H1 (cell line): ENCODE measurements at regions not wholly inside any gene's neighbourhood (a gene's known extent, or its start where the extent isn't known, plus 50 kb on each side); places are given as distances from the start of the nearest gene placed in this dataset.

ENCODE experiments used
- CTCF ChIA-PET: fragments of 300-600 bp; sonication (Branson Sonifier 250); formaldehyde crosslinking; loops from one replicate; lab custom pipeline; 2021; ENCODE audit not compliant: partially characterized antibody; lab: Charles Lee
- POLR2A ChIA-PET: fragments of 300-600 bp; sonication (Branson Sonifier 250); formaldehyde crosslinking; loops from one replicate; lab custom pipeline; 2021; ENCODE audit warnings: inconsistent platforms; ENCODE audit not compliant: partially characterized antibody; lab: Charles Lee
- DNase-seq, 2 experiments: peaks; one replicate each; pipeline versions ENCODE4 v3.0.0 to v3.0.0-alpha.2; 2010 to 2022; ENCODE audit warnings: low spot score in 2 of 2, low read depth in 1 of 2, mixed read lengths in 1 of 2
- FAIRE-seq: peaks from 2 replicates; lab custom pipeline; 2011; peaks lifted over from hg19 to GRCh38; lab: Jason Lieb, UNC
- H2AFZ ChIP-seq: 2 replicates; pipeline ENCODE4 v1.8.1; 2012; ENCODE audit warnings: low read length, inconsistent platforms
- H2AK5ac ChIP-seq: 2 replicates; pipeline ENCODE4 v1.6.1; 2013; ENCODE audit warnings: low read depth, low read length
- H2BK120ac ChIP-seq: replicated peaks from 2 replicates; pipeline ENCODE3; 2013; ENCODE audit warnings: low read depth, low read length, inconsistent platforms
- H2BK12ac ChIP-seq: 2 replicates; pipeline ENCODE4 v1.6.1; 2013; ENCODE audit warnings: low read depth, low read length
- H2BK15ac ChIP-seq: 2 replicates; pipeline ENCODE4 v1.6.1; 2013; ENCODE audit warnings: low read length
- H2BK20ac ChIP-seq: 2 replicates; pipeline ENCODE4 v1.6.1; 2013; ENCODE audit warnings: low read length
- H2BK5ac ChIP-seq: 2 replicates; pipeline ENCODE4 v1.6.1; 2013; ENCODE audit warnings: low read depth, low read length
- H3K14ac ChIP-seq: 2 replicates; pipeline ENCODE4 v1.6.1; 2013; ENCODE audit warnings: inconsistent platforms; ENCODE audit not compliant: insufficient read length
- H3K18ac ChIP-seq: 2 replicates; pipeline ENCODE4 v1.6.1; 2013; ENCODE audit warnings: low read length; ENCODE audit errors: extremely low read depth
- H3K23ac ChIP-seq: 2 replicates; pipeline ENCODE4 v1.6.1; 2013; ENCODE audit warnings: inconsistent platforms; ENCODE audit not compliant: insufficient read length
- H3K23me2 ChIP-seq: 2 replicates; pipeline ENCODE4 v1.6.1; 2013; ENCODE audit warnings: low read depth, low read length
- H3K27ac ChIP-seq: 2 replicates; pipeline ENCODE4 v1.6.1; 2011; ENCODE audit warnings: low read depth, low read length, inconsistent platforms
- H3K27me3 ChIP-seq, 4 experiments: replicated peaks in 1 of 4; 1 replicate in 1 of 4; 2 replicates in 3 of 4; pipeline versions ENCODE4 v1.6.1 to v1.8.1; 2011 to 2013; ENCODE audit warnings: low read length in 3 of 4, mild to moderate bottlenecking in 3 of 4, inconsistent platforms in 2 of 4, mixed read lengths in 2 of 4, moderate library complexity in 1 of 4; ENCODE audit not compliant: control insufficient read depth in 3 of 4, insufficient read depth in 3 of 4; ENCODE audit errors: extremely low read depth in 1 of 4
- H3K36me3 ChIP-seq, 4 experiments: 2 replicates each; pipeline versions ENCODE4 v1.6.1 to v1.8.1; 2011 to 2013; ENCODE audit warnings: mild to moderate bottlenecking in 4 of 4, low read length in 3 of 4, moderate library complexity in 2 of 4, control low read depth in 1 of 4, inconsistent platforms in 1 of 4; ENCODE audit not compliant: insufficient read depth in 4 of 4, control insufficient read depth in 2 of 4
- H3K4ac ChIP-seq: replicated peaks from 2 replicates; pipeline ENCODE3; 2013; ENCODE audit warnings: low read length, low read depth, mixed read lengths, inconsistent platforms; ENCODE audit not compliant: insufficient read length
- H3K4me1 ChIP-seq, 4 experiments: replicated peaks in 1 of 4; 1 replicate in 1 of 4; 2 replicates in 3 of 4; pipeline versions ENCODE4 v1.6.1 to v1.8.1; 2011 to 2013; ENCODE audit warnings: low read length in 3 of 4, inconsistent platforms in 2 of 4, mixed read lengths in 1 of 4; ENCODE audit not compliant: insufficient read depth in 4 of 4, control insufficient read depth in 3 of 4
- H3K4me2 ChIP-seq, 2 experiments: 2 replicates each; pipeline versions ENCODE4 v1.6.1 to v1.8.1; 2011 to 2013; ENCODE audit warnings: low read depth in 2 of 2, low read length in 2 of 2, control low read depth in 1 of 2, inconsistent platforms in 1 of 2, mild to moderate bottlenecking in 1 of 2; ENCODE audit not compliant: insufficient read depth in 1 of 2
- H3K4me3 ChIP-seq, 4 experiments: fragments of 200-600, 300-600 bp in 1 of 4; sonication (generic), shearing (Covaris generic), sonication (Bioruptor Twin) in 1 of 4; 2 replicates each; pipeline versions ENCODE4 v1.5.1 to v1.8.1; 2011 to 2016; ENCODE audit warnings: low read length in 4 of 4, low read depth in 3 of 4, control low read depth in 2 of 4, inconsistent platforms in 2 of 4, mild to moderate bottlenecking in 2 of 4, mixed read lengths in 1 of 4, moderate library complexity in 1 of 4; ENCODE audit not compliant: insufficient read depth in 2 of 4; ENCODE audit errors: extremely low read depth in 1 of 4
- H3K56ac ChIP-seq: replicated peaks from 2 replicates; pipeline ENCODE3; 2013; ENCODE audit warnings: low read depth, mild to moderate bottlenecking, mixed read lengths, low read length, inconsistent platforms; ENCODE audit not compliant: insufficient read length
- H3K79me1 ChIP-seq: 2 replicates; pipeline ENCODE4 v1.6.1; 2013; ENCODE audit warnings: low read depth, low read length, control low read depth
- H3K79me2 ChIP-seq, 2 experiments: 2 replicates each; pipeline versions ENCODE4 v1.6.1 to v1.8.1; 2012 to 2013; ENCODE audit warnings: low read length in 2 of 2, mild to moderate bottlenecking in 2 of 2, inconsistent platforms in 1 of 2; ENCODE audit not compliant: insufficient read depth in 2 of 2, control insufficient read depth in 1 of 2
- H3K9ac ChIP-seq, 4 experiments: replicated peaks in 1 of 4; 1 replicate in 1 of 4; 2 replicates in 3 of 4; pipeline versions ENCODE4 v1.6.1 to v1.8.1; 2011 to 2013; ENCODE audit warnings: low read depth in 3 of 4, low read length in 3 of 4, control low read depth in 2 of 4, mild to moderate bottlenecking in 2 of 4, moderate library complexity in 2 of 4, inconsistent platforms in 1 of 4; ENCODE audit errors: extremely low read depth in 1 of 4
- H3K9me3 ChIP-seq, 2 experiments: 2 replicates each; pipeline versions ENCODE4 v1.6.1 to v1.8.1; 2012 to 2013; ENCODE audit warnings: mild to moderate bottlenecking in 2 of 2, moderate library complexity in 2 of 2, control low read depth in 1 of 2, inconsistent platforms in 1 of 2, low read depth in 1 of 2, low read length in 1 of 2, mixed read lengths in 1 of 2; ENCODE audit not compliant: insufficient read depth in 2 of 2
- H4K20me1 ChIP-seq, 2 experiments: replicated peaks in 1 of 2; 2 replicates each; pipeline versions ENCODE3 to v1.8.1; 2011 to 2013; ENCODE audit warnings: inconsistent platforms in 2 of 2, low read length in 2 of 2, mild to moderate bottlenecking in 1 of 2; ENCODE audit not compliant: insufficient read depth in 2 of 2, control insufficient read depth in 1 of 2
- H4K5ac ChIP-seq: 2 replicates; pipeline ENCODE4 v1.6.1; 2013; ENCODE audit warnings: low read length, low read depth, mixed read lengths, inconsistent platforms; ENCODE audit not compliant: insufficient read length
- H4K8ac ChIP-seq: 2 replicates; pipeline ENCODE4 v1.8.0; 2013; ENCODE audit warnings: mild to moderate bottlenecking, moderate library complexity, low read length, inconsistent platforms; ENCODE audit not compliant: insufficient read depth; ENCODE audit errors: extremely low read depth
- H4K91ac ChIP-seq: replicated peaks from 2 replicates; pipeline ENCODE3; 2013; ENCODE audit warnings: low read length, mixed read lengths, inconsistent platforms; ENCODE audit not compliant: insufficient read length
- CHD7 ChIP-seq: fragments of 300-600 bp; sonication (generic); IDR thresholded peaks from 2 replicates; pipeline ENCODE4 v1.7.1; 2012; ENCODE audit warnings: low read length, moderate library complexity, mild to moderate bottlenecking, inconsistent platforms; ENCODE audit not compliant: insufficient replicate concordance
- WGBS, 2 experiments: shearing (Covaris generic) in 1 of 2; methylation state at CpG; one replicate each; pipeline versions ENCODE4 v1.1.6 to v1.1.7; 2013 to 2015; ENCODE audit warnings: low lambda C conversion rate in 2 of 2, mixed read lengths in 2 of 2, inconsistent platforms in 1 of 2, low coverage in 1 of 2, missing lambda C conversion rate in 1 of 2; ENCODE audit not compliant: insufficient replicate concordance in 2 of 2, insufficient coverage in 1 of 2, insufficient read length in 1 of 2; ENCODE audit errors: extremely low coverage in 1 of 2, missing lambda C conversion rate in 1 of 2; 5-methylcytosine and 5-hydroxymethylcytosine counted together

GRCh38 chr7:112579388-112579787, 98.6 kb downstream of the LSMEM1 start:
- Histone ChIP-seq H4K91ac (no peak overlapping the region), H2BK120ac (no peak overlapping the region), H3K23me2 (no peaks in the 10 kb centered on the region), H3K14ac (no peak overlapping the region), H3K4me3 (no peak overlapping the region), H4K8ac (no peak overlapping the region), H2BK15ac (no peak overlapping the region), H3K9me3 (no peaks in the 10 kb centered on the region), H2BK5ac (no peak overlapping the region), H3K4ac (no peak overlapping the region), H3K56ac (no peak overlapping the region), H2BK12ac (no peak overlapping the region), H3K27me3 (no peaks in the 10 kb centered on the region), H3K4me1 (no peaks in the 10 kb centered on the region), H4K5ac (no peak overlapping the region), H3K4me2 (no peak overlapping the region), H2AK5ac (no peak overlapping the region), H3K79me1 (no peaks in the 10 kb centered on the region), H3K18ac (no peak overlapping the region), H3K36me3 (no peaks in the 10 kb centered on the region), H3K23ac (no peak overlapping the region), H3K79me2 (no peaks in the 10 kb centered on the region), H3K27ac (no peak overlapping the region), H4K20me1 (no peaks in the 10 kb centered on the region), H2BK20ac (no peak overlapping the region), H2AFZ (no peak overlapping the region), H3K9ac (no peak overlapping the region)
- TF ChIP-seq CHD7 = no peak
- 92% methylated on average over 4 of the region's 4 CpGs; no CpG with 5 or more reads in 1 of the 2 experiments for WGBS, 2 experiments
- POLR2A ChIA-PET = no interaction called here
- FAIRE-seq (no peak), DNase-seq (no peak)
- CTCF ChIA-PET = no interaction called here
